ENCODE measurements at regions not wholly inside any gene's neighbourhood (a gene's known extent, or its start where the extent isn't known, plus 50 kb on each side); places are given as distances from the start of the nearest gene placed in this dataset.

DNA sequence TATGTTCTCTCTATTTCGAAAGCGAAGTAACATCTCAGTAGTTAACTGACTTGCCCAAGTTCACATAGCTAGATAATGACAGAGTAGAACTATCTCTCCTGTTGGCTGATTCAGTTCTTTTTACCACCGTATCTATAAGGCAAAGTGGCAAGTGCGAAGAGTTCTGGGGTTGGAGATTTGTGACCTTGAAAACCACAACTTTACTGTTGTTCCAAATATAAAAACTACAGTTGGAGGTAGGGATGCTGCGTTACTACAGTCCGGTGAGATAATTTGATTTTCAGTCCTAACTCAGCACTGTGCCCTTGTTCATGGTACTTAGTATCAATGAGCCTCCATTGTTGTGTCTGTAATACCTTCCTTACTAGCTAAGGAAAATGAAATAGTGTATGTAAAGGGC is 71.2 kb upstream of the GOLGA8B start (continued):
- TF ChIP-seq, protein P1, sequence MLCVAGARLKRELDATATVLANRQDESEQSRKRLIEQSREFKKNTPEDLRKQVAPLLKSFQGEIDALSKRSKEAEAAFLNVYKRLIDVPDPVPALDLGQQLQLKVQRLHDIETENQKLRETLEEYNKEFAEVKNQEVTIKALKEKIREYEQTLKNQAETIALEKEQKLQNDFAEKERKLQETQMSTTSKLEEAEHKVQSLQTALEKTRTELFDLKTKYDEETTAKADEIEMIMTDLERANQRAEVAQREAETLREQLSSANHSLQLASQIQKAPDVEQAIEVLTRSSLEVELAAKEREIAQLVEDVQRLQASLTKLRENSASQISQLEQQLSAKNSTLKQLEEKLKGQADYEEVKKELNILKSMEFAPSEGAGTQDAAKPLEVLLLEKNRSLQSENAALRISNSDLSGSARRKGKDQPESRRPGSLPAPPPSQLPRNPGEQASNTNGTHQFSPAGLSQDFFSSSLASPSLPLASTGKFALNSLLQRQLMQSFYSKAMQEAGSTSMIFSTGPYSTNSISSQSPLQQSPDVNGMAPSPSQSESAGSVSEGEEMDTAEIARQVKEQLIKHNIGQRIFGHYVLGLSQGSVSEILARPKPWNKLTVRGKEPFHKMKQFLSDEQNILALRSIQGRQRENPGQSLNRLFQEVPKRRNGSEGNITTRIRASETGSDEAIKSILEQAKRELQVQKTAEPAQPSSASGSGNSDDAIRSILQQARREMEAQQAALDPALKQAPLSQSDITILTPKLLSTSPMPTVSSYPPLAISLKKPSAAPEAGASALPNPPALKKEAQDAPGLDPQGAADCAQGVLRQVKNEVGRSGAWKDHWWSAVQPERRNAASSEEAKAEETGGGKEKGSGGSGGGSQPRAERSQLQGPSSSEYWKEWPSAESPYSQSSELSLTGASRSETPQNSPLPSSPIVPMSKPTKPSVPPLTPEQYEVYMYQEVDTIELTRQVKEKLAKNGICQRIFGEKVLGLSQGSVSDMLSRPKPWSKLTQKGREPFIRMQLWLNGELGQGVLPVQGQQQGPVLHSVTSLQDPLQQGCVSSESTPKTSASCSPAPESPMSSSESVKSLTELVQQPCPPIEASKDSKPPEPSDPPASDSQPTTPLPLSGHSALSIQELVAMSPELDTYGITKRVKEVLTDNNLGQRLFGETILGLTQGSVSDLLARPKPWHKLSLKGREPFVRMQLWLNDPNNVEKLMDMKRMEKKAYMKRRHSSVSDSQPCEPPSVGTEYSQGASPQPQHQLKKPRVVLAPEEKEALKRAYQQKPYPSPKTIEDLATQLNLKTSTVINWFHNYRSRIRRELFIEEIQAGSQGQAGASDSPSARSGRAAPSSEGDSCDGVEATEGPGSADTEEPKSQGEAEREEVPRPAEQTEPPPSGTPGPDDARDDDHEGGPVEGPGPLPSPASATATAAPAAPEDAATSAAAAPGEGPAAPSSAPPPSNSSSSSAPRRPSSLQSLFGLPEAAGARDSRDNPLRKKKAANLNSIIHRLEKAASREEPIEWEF (CRISPR knock-in tag; IDR thresholded peaks at IDR 0.05): 0 out of 2 replicates have a peak, but pooled peaks have one; percentile 35
- TF ChIP-seq ZNF584 (CRISPR knock-in tag; IDR thresholded peaks at IDR 0.05; ENCODE audit: low read depth) (no peak), CBFA2T2 (conservative IDR thresholded peaks at IDR 0.05) (peak; percentile 78), NR2C2 (CRISPR knock-in tag; IDR thresholded peaks at IDR 0.05) (no peak), NR2C2 (tag; IDR thresholded peaks at IDR 0.05) (no peak), TAF15 (IDR thresholded peaks at IDR 0.05; ENCODE audit: low read depth, low read length) (no peak), NCOA2 (IDR thresholded peaks at IDR 0.05; ENCODE audit: partially characterized antibody in 2 of 2) (peak in 1 of 2 experiments; percentile 18), RBBP5 (IDR thresholded peaks at IDR 0.05; ENCODE audit: borderline replicate concordance, insufficient read depth, low read length, poor library complexity, severe bottlenecking) (no peak)
- TF ChIP-seq, protein P2, sequence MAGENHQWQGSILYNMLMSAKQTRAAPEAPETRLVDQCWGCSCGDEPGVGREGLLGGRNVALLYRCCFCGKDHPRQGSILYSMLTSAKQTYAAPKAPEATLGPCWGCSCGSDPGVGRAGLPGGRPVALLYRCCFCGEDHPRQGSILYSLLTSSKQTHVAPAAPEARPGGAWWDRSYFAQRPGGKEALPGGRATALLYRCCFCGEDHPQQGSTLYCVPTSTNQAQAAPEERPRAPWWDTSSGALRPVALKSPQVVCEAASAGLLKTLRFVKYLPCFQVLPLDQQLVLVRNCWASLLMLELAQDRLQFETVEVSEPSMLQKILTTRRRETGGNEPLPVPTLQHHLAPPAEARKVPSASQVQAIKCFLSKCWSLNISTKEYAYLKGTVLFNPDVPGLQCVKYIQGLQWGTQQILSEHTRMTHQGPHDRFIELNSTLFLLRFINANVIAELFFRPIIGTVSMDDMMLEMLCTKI (IDR thresholded peaks at IDR 0.05; ENCODE audit: partially characterized antibody): no peak
- TF ChIP-seq, protein P3, sequence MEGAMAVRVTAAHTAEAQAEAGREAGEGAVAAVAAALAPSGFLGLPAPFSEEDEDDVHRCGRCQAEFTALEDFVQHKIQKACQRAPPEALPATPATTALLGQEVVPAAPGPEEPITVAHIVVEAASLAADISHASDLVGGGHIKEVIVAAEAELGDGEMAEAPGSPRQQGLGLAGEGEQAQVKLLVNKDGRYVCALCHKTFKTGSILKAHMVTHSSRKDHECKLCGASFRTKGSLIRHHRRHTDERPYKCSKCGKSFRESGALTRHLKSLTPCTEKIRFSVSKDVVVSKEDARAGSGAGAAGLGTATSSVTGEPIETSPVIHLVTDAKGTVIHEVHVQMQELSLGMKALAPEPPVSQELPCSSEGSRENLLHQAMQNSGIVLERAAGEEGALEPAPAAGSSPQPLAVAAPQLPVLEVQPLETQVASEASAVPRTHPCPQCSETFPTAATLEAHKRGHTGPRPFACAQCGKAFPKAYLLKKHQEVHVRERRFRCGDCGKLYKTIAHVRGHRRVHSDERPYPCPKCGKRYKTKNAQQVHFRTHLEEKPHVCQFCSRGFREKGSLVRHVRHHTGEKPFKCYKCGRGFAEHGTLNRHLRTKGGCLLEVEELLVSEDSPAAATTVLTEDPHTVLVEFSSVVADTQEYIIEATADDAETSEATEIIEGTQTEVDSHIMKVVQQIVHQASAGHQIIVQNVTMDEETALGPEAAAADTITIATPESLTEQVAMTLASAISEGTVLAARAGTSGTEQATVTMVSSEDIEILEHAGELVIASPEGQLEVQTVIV (CRISPR knock-in tag; IDR thresholded peaks at IDR 0.05; ENCODE audit: borderline replicate concordance): no peak
- TF ChIP-seq, protein P4, sequence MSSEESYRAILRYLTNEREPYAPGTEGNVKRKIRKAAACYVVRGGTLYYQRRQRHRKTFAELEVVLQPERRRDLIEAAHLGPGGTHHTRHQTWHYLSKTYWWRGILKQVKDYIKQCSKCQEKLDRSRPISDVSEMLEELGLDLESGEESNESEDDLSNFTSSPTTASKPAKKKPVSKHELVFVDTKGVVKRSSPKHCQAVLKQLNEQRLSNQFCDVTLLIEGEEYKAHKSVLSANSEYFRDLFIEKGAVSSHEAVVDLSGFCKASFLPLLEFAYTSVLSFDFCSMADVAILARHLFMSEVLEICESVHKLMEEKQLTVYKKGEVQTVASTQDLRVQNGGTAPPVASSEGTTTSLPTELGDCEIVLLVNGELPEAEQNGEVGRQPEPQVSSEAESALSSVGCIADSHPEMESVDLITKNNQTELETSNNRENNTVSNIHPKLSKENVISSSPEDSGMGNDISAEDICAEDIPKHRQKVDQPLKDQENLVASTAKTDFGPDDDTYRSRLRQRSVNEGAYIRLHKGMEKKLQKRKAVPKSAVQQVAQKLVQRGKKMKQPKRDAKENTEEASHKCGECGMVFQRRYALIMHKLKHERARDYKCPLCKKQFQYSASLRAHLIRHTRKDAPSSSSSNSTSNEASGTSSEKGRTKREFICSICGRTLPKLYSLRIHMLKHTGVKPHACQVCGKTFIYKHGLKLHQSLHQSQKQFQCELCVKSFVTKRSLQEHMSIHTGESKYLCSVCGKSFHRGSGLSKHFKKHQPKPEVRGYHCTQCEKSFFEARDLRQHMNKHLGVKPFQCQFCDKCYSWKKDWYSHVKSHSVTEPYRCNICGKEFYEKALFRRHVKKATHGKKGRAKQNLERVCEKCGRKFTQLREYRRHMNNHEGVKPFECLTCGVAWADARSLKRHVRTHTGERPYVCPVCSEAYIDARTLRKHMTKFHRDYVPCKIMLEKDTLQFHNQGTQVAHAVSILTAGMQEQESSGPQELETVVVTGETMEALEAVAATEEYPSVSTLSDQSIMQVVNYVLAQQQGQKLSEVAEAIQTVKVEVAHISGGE (CRISPR knock-in tag; IDR thresholded peaks at IDR 0.05): no peak
- TF ChIP-seq, protein P5, sequence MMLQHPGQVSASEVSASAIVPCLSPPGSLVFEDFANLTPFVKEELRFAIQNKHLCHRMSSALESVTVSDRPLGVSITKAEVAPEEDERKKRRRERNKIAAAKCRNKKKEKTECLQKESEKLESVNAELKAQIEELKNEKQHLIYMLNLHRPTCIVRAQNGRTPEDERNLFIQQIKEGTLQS (IDR thresholded peaks at IDR 0.05): no peak
- TF ChIP-seq, protein P5 (CRISPR knock-in tag; conservative IDR thresholded peaks at IDR 0.05): no peak
